AG08395 (cell line): ENCODE measurements at regions not wholly inside any gene's neighbourhood (a gene's known extent, or its start where the extent isn't known, plus 50 kb on each side); places are given as distances from the start of the nearest gene placed in this dataset.
"Not testable (repeated sequence)": the region's sequence is repeated elsewhere in the genome, so short reads cannot be mapped to it uniquely, and the experiment has no call there.

Experiments
- DNase-seq: peaks from one replicate; pipeline ENCODE4 v3.0.0; 2012; ENCODE audit warnings: mixed read lengths, low spot score

GRCh38 chr1:87398641-87399040, 70.0 kb downstream of the LMO4 start:
- peak; percentile 82 for DNase-seq

GRCh38 chr1:87399264-87399663, 70.6 kb downstream of the LMO4 start:
- DNase-seq, result no peak

- no peak for DNase-seq
These were observed 71.0 kb downstream of the LMO4 start for GRCh38 chr1:87399701-87400100.

GRCh38 chr1:87400813-87401212, 72.1 kb downstream of the LMO4 start:
- DNase-seq, result no peak

- peak; percentile 49 for DNase-seq
These were observed 73.7 kb downstream of the LMO4 start for GRCh38 chr1:87402241-87403002.

- DNase-seq, result no peak
These were observed 74.6 kb downstream of the LMO4 start for GRCh38 chr1:87403061-87403820.

GRCh38 chr1:87404296-87404695, 75.6 kb downstream of the LMO4 start:
- no peak for DNase-seq

GRCh38 chr1:87408665-87409248, 80.1 kb downstream of the LMO4 start:
- DNase-seq, result no peak

GRCh38 chr1:87410776-87411480, 82.2 kb downstream of the LMO4 start:
- peak; percentile 4 for DNase-seq

GRCh38 chr1:87413846-87414245, 85.2 kb downstream of the LMO4 start:
- not testable (repeated sequence) for DNase-seq

GRCh38 chr1:87418048-87418447, 89.4 kb downstream of the LMO4 start:
- no peak for DNase-seq

GRCh38 chr1:87421809-87422208, 93.1 kb downstream of the LMO4 start:
- no peak for DNase-seq

- no peak for DNase-seq
These were observed 95.9 kb downstream of the LMO4 start for GRCh38 chr1:87424541-87424940.

- peak; percentile 65 for DNase-seq
These were observed 98.0 kb downstream of the LMO4 start for GRCh38 chr1:87426463-87427249.

- no peak for DNase-seq
These were observed 99.7 kb downstream of the LMO4 start for GRCh38 chr1:87428367-87428766.

GRCh38 chr1:87428883-87429282, 100.2 kb downstream of the LMO4 start:
- no peak for DNase-seq

GRCh38 chr1:87432685-87433084, 104.0 kb downstream of the LMO4 start:
- DNase-seq, result no peak

GRCh38 chr1:87433101-87433500, 104.4 kb downstream of the LMO4 start:
- not testable (repeated sequence) for DNase-seq

GRCh38 chr1:87435484-87435883, 106.8 kb downstream of the LMO4 start:
- no peak for DNase-seq

GRCh38 chr1:87436115-87436514, 107.4 kb downstream of the LMO4 start:
- not testable (repeated sequence) for DNase-seq

- DNase-seq, result no peak
These were observed 107.9 kb downstream of the LMO4 start for GRCh38 chr1:87436534-87436933.
